ENCODE measurements at regions not wholly inside any gene's neighbourhood (a gene's known extent, or its start where the extent isn't known, plus 50 kb on each side); places are given as distances from the start of the nearest gene placed in this dataset.

- TF ChIP-seq, protein P1, sequence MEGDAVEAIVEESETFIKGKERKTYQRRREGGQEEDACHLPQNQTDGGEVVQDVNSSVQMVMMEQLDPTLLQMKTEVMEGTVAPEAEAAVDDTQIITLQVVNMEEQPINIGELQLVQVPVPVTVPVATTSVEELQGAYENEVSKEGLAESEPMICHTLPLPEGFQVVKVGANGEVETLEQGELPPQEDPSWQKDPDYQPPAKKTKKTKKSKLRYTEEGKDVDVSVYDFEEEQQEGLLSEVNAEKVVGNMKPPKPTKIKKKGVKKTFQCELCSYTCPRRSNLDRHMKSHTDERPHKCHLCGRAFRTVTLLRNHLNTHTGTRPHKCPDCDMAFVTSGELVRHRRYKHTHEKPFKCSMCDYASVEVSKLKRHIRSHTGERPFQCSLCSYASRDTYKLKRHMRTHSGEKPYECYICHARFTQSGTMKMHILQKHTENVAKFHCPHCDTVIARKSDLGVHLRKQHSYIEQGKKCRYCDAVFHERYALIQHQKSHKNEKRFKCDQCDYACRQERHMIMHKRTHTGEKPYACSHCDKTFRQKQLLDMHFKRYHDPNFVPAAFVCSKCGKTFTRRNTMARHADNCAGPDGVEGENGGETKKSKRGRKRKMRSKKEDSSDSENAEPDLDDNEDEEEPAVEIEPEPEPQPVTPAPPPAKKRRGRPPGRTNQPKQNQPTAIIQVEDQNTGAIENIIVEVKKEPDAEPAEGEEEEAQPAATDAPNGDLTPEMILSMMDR (IDR thresholded peaks at IDR 0.05): no peak
- TF ChIP-seq POLR2AphosphoS5 (IDR thresholded peaks at IDR 0.05) (no peak), POLR2A (IDR thresholded peaks at IDR 0.05) (no peak), EP300 (IDR thresholded peaks at IDR 0.05) (no peak)
These were observed 351.0 kb upstream of the PSMD7 start for GRCh38 chr16:73945631-73946030.

Data from suprapubic skin (tissue), 4 donors.